HG02970 (cell line): ENCODE measurements at regions not wholly inside any gene's neighbourhood (a gene's known extent, or its start where the extent isn't known, plus 50 kb on each side); places are given as distances from the start of the nearest gene placed in this dataset.
"Not testable (repeated sequence)": the region's sequence is repeated elsewhere in the genome, so short reads cannot be mapped to it uniquely, and the experiment has no call there.

Experiments used
- ATAC-seq: cut with Tn5 transposase; IDR thresholded peaks from one replicate; pipeline ENCODE4 v1.9.1; 2021; ENCODE audit warnings: mild to moderate bottlenecking, moderate library complexity, moderate number of reproducible peaks; ENCODE audit not compliant: unreplicated experiment, low FRiP score

GRCh38 chr16:51535591-51535990 is 384.5 kb upstream of the SALL1 start:
- ATAC-seq = no peak

- no peak for ATAC-seq
These were observed 381.5 kb upstream of the SALL1 start for GRCh38 chr16:51532551-51532950.

- no peak for ATAC-seq
These were observed 380.2 kb upstream of the SALL1 start for GRCh38 chr16:51531271-51531670.

GRCh38 chr16:51527349-51527748 is 376.3 kb upstream of the SALL1 start:
- ATAC-seq = no peak

- no peak for ATAC-seq
These were observed 375.6 kb upstream of the SALL1 start for GRCh38 chr16:51526621-51527020.

- ATAC-seq = no peak
These were observed 373.7 kb upstream of the SALL1 start for GRCh38 chr16:51524555-51525373.

GRCh38 chr16:51524070-51524469 is 373.0 kb upstream of the SALL1 start:
- no peak for ATAC-seq

GRCh38 chr16:51523400-51523799 is 372.3 kb upstream of the SALL1 start:
- ATAC-seq = no peak

- ATAC-seq = no peak
These were observed 371.8 kb upstream of the SALL1 start for GRCh38 chr16:51522902-51523301.

GRCh38 chr16:51516960-51517359 is 365.9 kb upstream of the SALL1 start:
- ATAC-seq = not testable (repeated sequence)

- no peak for ATAC-seq
These were observed 359.3 kb upstream of the SALL1 start for GRCh38 chr16:51510416-51510815.

GRCh38 chr16:51509336-51509735 is 358.3 kb upstream of the SALL1 start:
- ATAC-seq = no peak

GRCh38 chr16:51508490-51509212 is 357.6 kb upstream of the SALL1 start:
- no peak for ATAC-seq

- no peak for ATAC-seq
These were observed 356.2 kb upstream of the SALL1 start for GRCh38 chr16:51507286-51507685.

GRCh38 chr16:51500306-51500705 is 349.2 kb upstream of the SALL1 start:
- ATAC-seq = no peak

- ATAC-seq = no peak
These were observed 346.6 kb upstream of the SALL1 start for GRCh38 chr16:51497541-51498211.

- ATAC-seq = no peak
These were observed 339.8 kb upstream of the SALL1 start for GRCh38 chr16:51490866-51491265.

GRCh38 chr16:51487880-51488279 is 336.8 kb upstream of the SALL1 start:
- ATAC-seq = no peak

GRCh38 chr16:51474414-51475091 is 323.5 kb upstream of the SALL1 start:
- ATAC-seq = no peak

- no peak for ATAC-seq
These were observed 322.0 kb upstream of the SALL1 start for GRCh38 chr16:51473091-51473490.

GRCh38 chr16:51470492-51470891 is 319.4 kb upstream of the SALL1 start:
- no peak for ATAC-seq
